Breast epithelium (tissue), 4 donors: ENCODE measurements at regions not wholly inside any gene's neighbourhood (a gene's known extent, or its start where the extent isn't known, plus 50 kb on each side); places are given as distances from the start of the nearest gene placed in this dataset.
"Not testable (repeated sequence)": the region's sequence is repeated elsewhere in the genome, so short reads cannot be mapped to it uniquely, and the experiment has no call there.

Experiments used
- DNase-seq, 2 donors: peaks; one replicate each; pipeline ENCODE4 v3.0.0-alpha.2; 2019; ENCODE audit warnings: low spot score in 2 of 2
- H3K27ac ChIP-seq, 2 donors: fragments of 200-600 bp; sonication (generic) in 1 of 2; one replicate each; pipeline ENCODE4 v1.5.1; 2016 to 2019; ENCODE audit warnings: mild to moderate bottlenecking in 1 of 2
- H3K27me3 ChIP-seq, 2 donors: fragments of 200-600 bp; sonication (generic) in 1 of 2; one replicate each; pipeline versions ENCODE4 v1.5.1 to v1.6.0; 2017 to 2019; ENCODE audit warnings: control low read depth in 1 of 2, mild to moderate bottlenecking in 1 of 2
- H3K36me3 ChIP-seq: fragments of 200-600 bp; one replicate; pipeline ENCODE4 v1.5.1; 2019
- H3K4me1 ChIP-seq, 2 donors: fragments of 200-600 bp; sonication (generic); one replicate each; pipeline ENCODE4 v1.5.1; 2016 to 2019; ENCODE audit warnings: control low read depth in 1 of 2
- H3K4me3 ChIP-seq, 3 donors: fragments of 200-600 bp; sonication (generic); 1 replicate in 2 of 3; 2 replicates in 1 of 3; pipeline ENCODE4 v1.5.1; 2016 to 2019; ENCODE audit warnings: mild to moderate bottlenecking in 3 of 3, moderate library complexity in 2 of 3
- H3K9me3 ChIP-seq, 2 donors: fragments of 200-600 bp; sonication (generic) in 1 of 2; one replicate each; pipeline ENCODE4 v1.5.1; 2016 to 2019; ENCODE audit warnings: control low read depth in 1 of 2
- CTCF ChIP-seq, 3 donors: fragments of 450-650 bp; IDR thresholded peaks; one replicate each; pipeline ENCODE4 v1.5.1; 2016 to 2017; ENCODE audit warnings: antibody characterized with exemption in 3 of 3, mild to moderate bottlenecking in 3 of 3, moderate library complexity in 3 of 3
- POLR2A ChIP-seq: fragments of 450-650 bp; IDR thresholded peaks from one replicate; pipeline ENCODE4 v1.6.1; 2016; ENCODE audit warnings: antibody characterized with exemption, mild to moderate bottlenecking, moderate library complexity
- POLR2AphosphoS5 ChIP-seq, 3 donors: sonication (generic); formaldehyde crosslinking; IDR thresholded peaks; one replicate each; pipeline ENCODE4 v1.6.1; 2017; ENCODE audit warnings: antibody characterized with exemption in 3 of 3
- intact Hi-C: fragments of 100-400 bp; cut with DNase I; formaldehyde crosslinking; loops from one replicate; pipeline ENCODE4 v1.15.1; 2023; ENCODE audit warnings: low total_unique reads

GRCh38 chr7:46107610-46108217, 186.6 kb upstream of the IGFBP3 start:
- Histone ChIP-seq H3K27ac (no peak overlapping the region), H3K4me3 (no peak overlapping the region), H3K9me3 (peaks cover 0 to 7% of the 10 kb centered on the region in 2 donors), H3K27me3 (no peaks in the 10 kb centered on the region), H3K4me1 (no peaks in the 10 kb centered on the region), H3K36me3 (no peaks in the 10 kb centered on the region)
- no peak for DNase-seq
- intact Hi-C loops, result no loop called here
- no peak for TF ChIP-seq POLR2AphosphoS5 (IDR thresholded peaks at IDR 0.05)
- TF ChIP-seq POLR2A, result no peak
- TF ChIP-seq CTCF (IDR thresholded peaks at IDR 0.05), result no peak

DNA sequence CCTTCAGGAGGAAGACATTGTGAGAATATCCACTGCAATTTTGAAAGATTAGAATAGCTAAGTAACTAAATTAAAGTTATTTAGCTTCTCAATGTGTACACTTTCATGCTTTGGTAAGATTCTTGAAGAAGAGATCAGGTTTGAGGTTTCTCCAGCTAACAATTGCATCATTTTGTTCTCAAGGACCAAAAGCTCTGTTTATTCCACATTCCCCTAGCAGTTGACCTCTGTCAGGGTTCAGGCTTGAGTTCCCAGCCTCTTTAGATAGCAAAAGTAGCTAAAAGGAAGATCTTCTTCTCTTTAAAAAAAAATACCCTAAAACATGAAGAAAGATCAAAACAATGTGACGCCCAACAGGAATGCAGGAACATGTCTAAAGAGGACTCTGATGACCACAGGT, 179.4 kb upstream of the IGFBP3 start:
- intact Hi-C loops, result no loop called here
- H3K36me3 ChIP-seq, result no peaks in the 10 kb centered on the region
- no peak for TF ChIP-seq POLR2AphosphoS5 (IDR thresholded peaks at IDR 0.05)
- no peak for TF ChIP-seq POLR2A
- TF ChIP-seq CTCF (IDR thresholded peaks at IDR 0.05), result no peak

GRCh38 chr7:46099076-46099475, 178.0 kb upstream of the IGFBP3 start:
- H3K4me1 ChIP-seq, result no peaks in the 10 kb centered on the region
- no peaks in the 10 kb centered on the region for H3K27me3 ChIP-seq
- intact Hi-C loops, result no loop called here
- H3K36me3 ChIP-seq, result no peaks in the 10 kb centered on the region
- TF ChIP-seq POLR2A (no peak), POLR2AphosphoS5 (IDR thresholded peaks at IDR 0.05) (no peak), CTCF (IDR thresholded peaks at IDR 0.05) (no peak)
- H3K27ac ChIP-seq, result no peak overlapping the region
- DNase-seq, result no peak
- H3K4me3 ChIP-seq, result no peak overlapping the region
- H3K9me3 ChIP-seq, result no peaks in the 10 kb centered on the region

More for the DNA sequence above, 179.4 kb upstream of the IGFBP3 start:
- no peaks in the 10 kb centered on the region for H3K4me1 ChIP-seq
- H3K4me3 ChIP-seq, result no peak overlapping the region
- no peaks in the 10 kb centered on the region for H3K27me3 ChIP-seq
- peaks cover 0 to 6% of the 10 kb centered on the region in 2 donors for H3K9me3 ChIP-seq
- no peak for DNase-seq
- H3K27ac ChIP-seq, result no peak overlapping the region

GRCh38 chr7:46091071-46091470, 170.0 kb upstream of the IGFBP3 start:
- H3K27me3 ChIP-seq, result no peaks in the 10 kb centered on the region
- intact Hi-C loops, result no loop called here
- TF ChIP-seq POLR2AphosphoS5 (IDR thresholded peaks at IDR 0.05) (no peak), POLR2A (no peak), CTCF (IDR thresholded peaks at IDR 0.05) (no peak)
- no peaks in the 10 kb centered on the region for H3K4me1 ChIP-seq
- H3K4me3 ChIP-seq, result no peak overlapping the region
- H3K9me3 ChIP-seq, result peaks cover 0 to 5% of the 10 kb centered on the region in 2 donors
- no peaks in the 10 kb centered on the region for H3K36me3 ChIP-seq
- no peak overlapping the region for H3K27ac ChIP-seq
- no peak for DNase-seq

- H3K4me1 ChIP-seq, result no peaks in the 10 kb centered on the region
- no peak for DNase-seq
- H3K9me3 ChIP-seq, result peaks cover 0 to 5% of the 10 kb centered on the region in 2 donors
- no peak overlapping the region for H3K4me3 ChIP-seq
- intact Hi-C loops, result no loop called here
- no peaks in the 10 kb centered on the region for H3K36me3 ChIP-seq
- no peak overlapping the region for H3K27ac ChIP-seq
- TF ChIP-seq POLR2AphosphoS5 (IDR thresholded peaks at IDR 0.05) (no peak), CTCF (IDR thresholded peaks at IDR 0.05) (no peak), POLR2A (no peak)
- no peaks in the 10 kb centered on the region for H3K27me3 ChIP-seq
These were observed 168.2 kb upstream of the IGFBP3 start for GRCh38 chr7:46089281-46089680.

GRCh38 chr7:46088486-46088885, 167.4 kb upstream of the IGFBP3 start:
- H3K36me3 ChIP-seq, intact Hi-C loops, H3K4me3 ChIP-seq, H3K27me3 ChIP-seq, H3K27ac ChIP-seq, DNase-seq, H3K4me1 ChIP-seq, H3K9me3 ChIP-seq: not testable (repeated sequence)
